ENCODE measurements at regions not wholly inside any gene's neighbourhood (a gene's known extent, or its start where the extent isn't known, plus 50 kb on each side); places are given as distances from the start of the nearest gene placed in this dataset.

DNA sequence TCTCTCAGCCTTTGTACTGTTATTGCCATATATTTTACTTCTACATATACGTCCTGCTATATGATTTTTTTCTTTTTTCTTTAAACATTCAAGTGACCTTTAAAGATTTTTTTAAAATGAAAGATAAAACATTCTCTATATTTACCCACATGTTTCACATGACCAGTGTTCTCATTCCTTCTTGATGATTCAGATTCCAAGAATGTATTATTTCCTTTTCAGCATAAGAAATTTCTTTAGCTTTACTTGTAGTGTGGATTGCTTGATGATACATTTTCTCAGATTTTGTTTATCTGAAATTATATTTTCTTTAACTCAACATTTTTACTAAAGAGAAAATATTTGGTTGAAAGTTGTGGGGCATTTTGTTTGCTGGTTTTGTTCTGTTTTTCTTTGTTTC lies 792.1 kb downstream of the BRINP1 start:
- no peak for DNase-seq (ENCODE audit: low read depth in 2 of 2)

DNA sequence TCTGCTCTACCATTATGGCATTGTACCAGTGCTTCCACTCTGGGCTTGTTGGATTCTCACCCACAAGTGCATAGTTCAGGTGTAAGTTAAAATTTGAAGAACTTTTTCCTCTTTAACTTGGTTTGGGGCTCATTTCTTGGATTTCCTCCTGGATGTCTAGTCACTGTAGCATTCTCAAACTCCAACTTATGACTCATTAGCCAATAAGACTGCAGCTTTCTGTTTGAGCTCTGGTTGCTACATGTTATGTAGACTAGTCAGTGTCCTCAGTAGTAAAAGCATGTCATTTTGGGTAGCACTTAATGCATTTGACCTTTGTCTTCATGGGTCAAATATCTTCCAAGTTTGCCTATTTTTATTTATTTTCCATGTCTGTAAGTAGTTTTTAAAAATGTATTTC lies 790.8 kb downstream of the BRINP1 start:
- no peak for DNase-seq (ENCODE audit: low read depth in 2 of 2)

DNA sequence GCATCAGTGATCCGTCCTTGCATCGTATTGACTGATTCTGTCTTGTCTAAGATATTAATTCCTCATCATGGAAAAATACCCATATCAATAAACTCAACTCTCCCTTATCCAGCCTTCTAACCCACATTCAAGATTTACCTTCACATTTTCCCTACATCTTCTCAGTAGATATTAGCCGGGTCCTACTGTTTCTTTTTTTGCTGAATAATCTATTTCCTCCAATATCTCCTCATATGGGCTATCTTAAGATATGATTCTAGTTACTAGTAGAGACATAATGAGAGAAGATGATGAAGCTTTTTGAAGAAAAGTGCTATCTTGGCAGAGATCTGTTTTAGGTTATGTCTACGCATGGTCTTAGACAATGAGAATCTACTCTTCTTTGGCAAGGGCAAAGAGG lies 785.8 kb downstream of the BRINP1 start:
- DNase-seq (ENCODE audit: low read depth in 2 of 2), result no peak

DNA sequence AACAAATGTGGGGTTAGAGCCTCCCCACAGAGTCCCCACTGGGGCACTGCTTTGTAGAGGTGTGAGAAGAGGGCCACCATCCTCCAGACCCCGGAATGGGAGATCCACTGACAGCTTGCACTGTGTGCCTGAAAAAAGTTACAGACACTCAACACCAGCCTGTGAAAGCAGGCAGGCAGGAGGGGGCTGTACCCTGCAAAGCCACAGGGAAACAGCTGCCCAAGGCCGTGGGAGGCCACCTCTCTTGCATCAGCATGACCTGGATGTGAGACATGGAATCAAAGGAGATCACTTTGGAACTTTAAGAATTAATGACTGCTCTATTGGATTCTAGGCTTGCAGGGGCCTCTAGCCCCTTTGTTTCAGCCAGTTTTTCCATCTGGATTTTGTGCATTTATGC lies 782.3 kb downstream of the BRINP1 start:
- DNase-seq (ENCODE audit: low read depth in 2 of 2), result no peak

DNA sequence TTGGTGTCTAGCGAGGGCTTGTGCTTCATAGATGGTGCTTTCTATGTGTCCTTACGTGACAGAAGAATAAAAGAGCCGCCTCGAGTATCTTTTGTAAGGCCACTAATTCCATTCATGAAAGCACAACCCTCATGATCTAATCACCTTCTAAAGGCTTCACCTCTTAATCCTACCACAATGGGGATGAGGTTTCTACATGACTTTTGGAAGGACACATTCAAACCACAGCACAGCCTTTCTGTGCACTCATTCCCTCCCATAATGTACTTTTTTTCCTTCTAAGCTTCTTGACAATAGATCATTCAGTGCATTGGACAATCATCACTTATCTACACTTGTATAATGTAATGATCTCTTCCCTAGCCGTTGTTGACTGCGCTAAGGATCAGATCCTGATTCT lies 774.8 kb downstream of the BRINP1 start:
- DNase-seq (ENCODE audit: low read depth in 2 of 2), result no peak

DNA sequence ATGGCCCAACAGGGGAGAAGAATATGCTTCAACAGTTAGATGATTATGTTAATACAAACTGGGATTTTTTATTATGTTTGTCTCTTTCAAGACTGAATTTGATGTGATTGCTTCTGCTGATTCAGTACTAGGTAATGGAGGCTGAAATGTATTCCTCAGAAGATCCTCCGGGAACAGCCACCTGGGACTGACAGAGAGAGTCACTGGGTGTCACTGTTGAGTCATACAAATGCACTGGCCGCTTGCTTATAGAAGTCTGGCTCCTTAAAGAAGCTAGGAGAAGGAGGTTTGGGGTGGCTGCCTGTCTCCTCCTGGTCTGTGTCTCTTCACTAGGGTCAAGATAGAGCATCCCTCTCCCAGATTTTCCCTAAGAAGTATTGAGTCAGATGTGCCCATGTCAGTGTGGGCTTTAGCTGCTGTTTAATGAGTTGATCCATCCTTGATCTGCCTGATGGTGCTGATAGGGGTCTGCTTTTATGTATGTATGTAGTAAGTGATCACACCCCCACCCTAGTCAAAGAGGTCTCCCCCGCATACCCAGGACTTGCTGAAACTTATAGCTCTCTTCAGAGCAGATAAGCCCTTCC lies 773.4 kb downstream of the BRINP1 start:
- no peak for DNase-seq (ENCODE audit: low read depth in 2 of 2)

DNA sequence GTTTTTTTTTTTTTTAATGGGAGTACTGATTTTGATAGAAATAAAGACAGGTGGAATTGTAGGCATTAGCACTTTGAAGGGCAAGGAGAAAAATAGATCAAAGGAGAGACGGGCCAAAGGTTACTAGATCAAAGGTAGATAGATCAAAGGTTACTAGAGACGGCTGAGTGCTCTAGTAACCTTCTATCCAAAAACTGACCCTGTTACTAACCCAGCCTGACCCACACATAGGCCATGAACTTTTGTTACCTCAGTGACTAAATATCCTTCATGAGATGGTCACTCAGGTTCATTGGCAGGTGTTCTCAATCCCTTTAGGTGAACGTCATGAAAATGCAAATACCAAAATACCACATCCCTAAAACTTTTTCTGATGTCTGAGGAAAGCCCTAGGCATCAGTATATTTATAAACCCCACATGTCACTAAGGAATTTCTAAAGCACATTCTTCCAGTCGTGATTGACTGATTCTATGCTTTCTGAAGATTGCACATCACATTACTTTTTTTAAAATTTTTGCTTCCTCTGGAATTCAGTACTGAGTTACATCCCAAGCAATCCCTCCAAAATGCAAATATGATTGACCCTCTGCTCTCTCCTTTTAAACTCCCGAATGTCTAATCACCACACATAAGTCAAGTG lies 772.7 kb downstream of the BRINP1 start:
- no peak for DNase-seq (ENCODE audit: low read depth in 2 of 2)

GRCh38 chr9:118606668-118607067 lies 762.6 kb downstream of the BRINP1 start:
- DNase-seq (ENCODE audit: low read depth in 2 of 2), result no peak

DNA sequence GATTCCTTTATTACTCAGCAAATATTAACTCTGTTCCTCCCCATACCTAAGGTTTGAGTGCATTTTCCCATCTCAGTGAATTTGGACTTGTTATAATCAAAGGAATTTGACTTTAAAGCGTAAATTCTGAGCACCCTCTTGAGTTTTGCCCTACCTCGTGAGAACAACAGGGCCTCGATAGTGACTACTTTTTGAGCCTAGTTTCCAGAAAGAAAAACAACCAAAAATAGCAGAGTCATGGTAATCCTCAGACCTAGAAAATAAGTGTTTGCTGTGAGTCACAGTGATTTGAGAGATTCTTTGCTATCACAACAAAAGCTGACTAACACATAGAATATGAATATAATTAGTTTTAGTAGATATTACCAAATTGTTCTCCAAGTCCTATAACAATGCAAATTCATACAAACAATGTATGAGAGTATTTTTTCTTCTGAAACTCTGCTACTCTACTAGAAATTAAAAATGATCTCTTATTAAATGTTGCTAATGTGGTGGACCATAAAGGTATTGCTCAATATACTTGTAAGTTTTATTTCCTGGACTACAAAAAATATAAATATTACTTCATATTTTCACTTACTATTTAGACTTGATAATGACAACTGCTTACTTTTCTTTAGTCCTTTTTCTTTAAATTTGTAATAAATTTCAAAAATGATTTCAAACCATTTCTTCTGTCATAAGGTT lies 759.7 kb downstream of the BRINP1 start:
- no peak for DNase-seq (ENCODE audit: low read depth in 2 of 2)

DNA sequence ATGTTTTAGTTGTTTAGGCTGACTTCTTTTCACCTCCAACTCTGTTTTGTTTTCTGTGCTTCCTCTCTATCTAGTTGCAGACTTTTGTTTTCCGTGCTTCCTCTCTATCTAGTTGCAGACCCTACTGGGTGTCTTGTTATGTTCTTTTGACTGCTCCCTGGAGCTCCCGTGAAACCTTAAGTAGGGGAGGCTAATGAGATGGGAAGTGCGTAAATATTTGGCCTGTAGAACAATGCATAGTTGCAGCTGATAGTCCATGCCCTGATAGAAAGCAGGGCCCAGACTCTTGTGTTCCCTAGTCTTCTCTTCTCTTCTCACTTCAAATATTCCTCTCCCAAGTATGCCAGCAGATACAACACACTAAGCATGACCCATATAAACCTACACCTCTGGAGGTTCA lies 757.0 kb downstream of the BRINP1 start:
- DNase-seq (ENCODE audit: low read depth in 2 of 2), result no peak

DNA sequence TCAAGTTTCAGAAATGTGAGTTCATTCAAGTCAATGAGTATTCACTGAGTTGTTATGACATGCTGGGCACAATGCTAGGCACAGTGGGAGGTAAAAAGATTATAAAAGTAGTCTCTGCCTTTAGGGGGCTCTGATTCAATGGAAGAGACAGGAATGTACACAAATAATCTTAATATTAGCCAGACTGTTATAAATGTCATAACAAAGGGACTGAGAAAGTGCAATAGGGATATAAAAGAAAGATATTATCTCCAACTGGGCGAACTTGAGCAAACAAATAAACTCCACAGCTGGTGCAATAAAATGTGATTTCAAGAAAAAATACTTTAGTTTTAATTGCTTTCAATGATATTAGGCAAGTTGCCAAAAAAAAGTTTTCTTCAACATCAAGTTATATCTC lies 755.2 kb downstream of the BRINP1 start:
- DNase-seq (ENCODE audit: low read depth in 2 of 2), result no peak

DNA sequence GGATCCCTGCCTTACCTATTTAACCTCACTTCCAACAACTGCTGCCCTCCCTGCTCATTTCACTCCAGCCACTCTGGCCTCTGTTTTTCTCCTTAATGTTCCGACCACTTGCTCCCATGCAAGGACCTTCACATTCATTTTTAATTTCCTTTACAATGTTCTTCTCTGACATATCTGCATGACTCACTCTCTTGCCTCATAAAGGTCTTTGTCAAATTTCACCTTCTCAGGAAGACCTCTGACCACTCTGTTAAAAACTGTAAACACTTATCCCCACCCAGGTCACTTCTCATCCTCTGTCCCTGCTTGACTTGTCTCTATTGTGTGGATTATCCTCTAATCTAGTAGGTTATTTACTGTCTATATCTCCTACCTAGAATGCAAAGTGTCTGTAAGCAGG lies 751.2 kb downstream of the BRINP1 start:
- DNase-seq (ENCODE audit: low read depth in 2 of 2), result no peak

- no peak for DNase-seq (ENCODE audit: low read depth in 2 of 2)
Measured at GRCh38 chr9:118618849-118619248, 750.4 kb downstream of the BRINP1 start.

GRCh38 chr9:118624608-118625007 lies 744.6 kb downstream of the BRINP1 start:
- no peak for DNase-seq (ENCODE audit: low read depth in 2 of 2)

- DNase-seq (ENCODE audit: low read depth in 2 of 2), result no peak
Measured at GRCh38 chr9:118630079-118630478, 739.2 kb downstream of the BRINP1 start.

DNA sequence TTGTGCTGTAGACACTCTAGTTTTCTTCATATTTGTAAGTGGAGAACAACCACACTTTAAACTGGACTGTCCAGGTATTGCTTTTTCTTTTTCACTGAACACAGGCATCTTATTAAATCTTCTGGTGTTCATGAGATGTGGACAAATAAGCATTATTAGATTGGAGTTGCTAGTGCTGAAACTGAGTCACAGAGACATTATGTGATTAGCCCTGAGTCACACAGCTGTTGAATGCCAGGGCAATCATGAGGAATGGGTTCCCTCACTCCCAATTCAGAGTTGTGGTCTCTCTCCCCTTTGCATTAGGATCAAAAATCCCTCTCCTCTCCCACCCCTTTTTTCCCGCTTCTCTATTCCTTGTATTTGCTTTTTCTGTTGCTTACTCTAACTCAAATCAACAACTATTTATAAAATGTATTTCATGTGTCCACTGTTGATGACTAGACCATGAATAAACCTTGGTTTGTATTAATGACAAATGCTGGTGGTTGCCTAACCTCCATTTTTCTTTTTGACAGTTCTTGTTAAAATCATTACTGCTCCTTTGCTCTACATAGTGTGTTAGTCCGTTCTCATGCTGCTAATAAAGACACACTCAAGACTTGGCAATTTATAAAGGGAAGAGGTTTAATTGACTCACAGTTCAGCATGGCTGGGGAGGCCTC lies 738.2 kb downstream of the BRINP1 start:
- no peak for DNase-seq (ENCODE audit: low read depth in 2 of 2)

GRCh38 chr9:118631956-118632355 lies 737.3 kb downstream of the BRINP1 start:
- no peak for DNase-seq (ENCODE audit: low read depth in 2 of 2)

DNA sequence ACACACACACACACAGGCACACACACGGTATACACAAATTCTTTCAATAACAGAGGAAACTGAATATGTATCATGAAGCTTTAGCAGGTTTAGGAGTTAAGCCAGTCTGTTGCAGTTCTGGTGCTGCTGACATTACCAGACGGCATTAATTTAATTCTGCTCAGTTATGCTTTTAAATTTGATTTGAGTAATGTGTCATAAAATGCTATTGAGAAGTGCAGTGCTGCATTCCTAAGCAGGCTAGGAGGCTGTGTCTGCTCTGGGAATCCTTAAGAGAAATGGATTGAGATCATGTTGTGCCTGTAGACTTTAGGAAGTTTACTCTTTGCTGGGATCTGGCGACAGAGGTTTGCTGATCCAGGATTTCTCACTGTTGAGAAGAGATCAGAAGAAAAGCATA lies 733.8 kb downstream of the BRINP1 start:
- DNase-seq (ENCODE audit: low read depth in 2 of 2), result no peak

DNA sequence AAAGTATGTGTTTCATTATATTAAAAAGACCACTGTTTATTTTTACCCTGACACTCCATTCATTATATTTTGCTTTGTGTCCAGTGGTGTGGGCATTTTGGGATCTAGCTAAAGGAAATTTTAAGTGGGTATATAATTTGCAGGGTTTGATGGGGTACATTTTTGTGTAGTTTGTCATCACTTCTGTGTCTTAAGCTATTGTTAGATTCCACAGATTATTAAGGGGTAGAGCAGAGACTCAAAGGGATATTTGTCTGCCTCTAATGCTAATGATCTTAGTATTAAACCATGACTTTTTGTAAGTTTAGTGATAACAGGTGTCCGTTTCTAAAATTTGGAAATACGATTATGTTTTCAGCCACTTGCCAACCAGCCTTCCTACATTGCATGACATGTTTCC lies 731.6 kb downstream of the BRINP1 start:
- no peak for DNase-seq (ENCODE audit: low read depth in 2 of 2)

DNA sequence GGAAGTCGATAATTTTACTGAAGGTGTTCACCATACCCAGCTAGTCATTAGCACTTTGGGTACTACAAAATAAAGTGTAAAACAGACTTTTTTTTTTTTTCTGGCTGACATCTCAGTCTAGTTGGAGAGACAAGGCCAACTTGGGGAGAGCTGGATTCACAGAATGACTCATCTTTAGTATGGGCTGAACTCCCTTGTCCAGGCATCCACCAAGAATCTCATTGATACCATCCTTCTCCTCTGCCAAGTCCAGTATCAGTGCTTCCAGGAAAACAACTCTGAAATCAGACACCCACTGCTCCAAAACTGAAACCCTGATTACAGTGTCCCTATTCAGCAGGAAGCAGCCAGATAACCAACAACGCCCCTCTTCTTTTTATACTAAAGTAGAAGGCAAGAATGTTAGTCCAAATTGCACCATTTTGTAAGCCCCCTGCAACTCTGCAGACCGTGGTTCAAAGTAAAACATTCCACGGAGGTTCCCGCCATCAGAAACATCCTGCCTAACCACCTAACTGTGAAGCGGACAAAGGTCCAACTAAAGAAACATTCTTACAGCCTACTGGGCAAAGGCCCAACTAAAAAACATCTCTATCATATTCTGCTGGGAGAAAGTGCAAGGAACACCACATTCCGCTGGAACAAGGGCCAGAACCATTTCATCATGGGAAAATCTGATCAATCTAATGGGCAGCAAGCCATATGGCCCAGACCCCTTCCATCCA lies 728.2 kb downstream of the BRINP1 start:
- DNase-seq (ENCODE audit: low read depth in 2 of 2), result no peak

DNA sequence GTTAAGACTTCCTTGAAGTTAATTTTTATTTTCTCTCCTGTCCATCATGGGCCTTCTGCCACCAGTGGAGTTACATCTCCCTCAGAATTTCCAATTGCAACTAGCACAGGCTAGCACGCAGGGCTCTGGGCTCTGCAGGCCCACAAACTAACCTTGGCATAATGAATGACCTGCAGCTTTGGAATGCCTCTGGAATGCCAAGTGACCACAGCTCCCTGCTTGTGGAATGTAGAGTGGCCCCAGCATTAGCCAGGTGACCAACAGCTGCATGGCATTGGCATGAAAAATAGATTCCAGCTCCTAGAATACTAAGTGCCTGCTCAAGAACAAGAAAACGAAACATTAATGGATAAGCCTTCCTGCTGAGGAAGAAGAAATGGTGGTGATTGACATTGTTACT lies 726.1 kb downstream of the BRINP1 start:
- DNase-seq (ENCODE audit: low read depth in 2 of 2), result no peak

DNA sequence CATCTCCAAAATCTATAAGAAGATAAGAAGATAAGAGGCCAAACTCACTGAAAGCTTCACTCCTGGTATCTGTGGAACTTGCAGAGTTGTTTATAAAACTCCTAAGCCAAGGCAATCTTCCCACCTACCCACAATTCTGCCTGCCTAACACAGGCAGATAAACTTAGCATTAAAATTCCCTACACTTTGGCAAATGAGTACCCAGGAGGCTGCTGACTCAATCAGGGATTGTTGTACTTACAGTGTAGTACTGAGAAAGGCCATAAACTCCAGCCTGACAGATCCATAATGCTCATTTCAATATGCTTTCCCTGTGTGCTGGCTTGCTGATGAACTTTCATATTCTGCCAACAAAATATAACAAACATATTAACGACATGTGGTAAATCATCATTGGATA lies 725.2 kb downstream of the BRINP1 start:
- DNase-seq (ENCODE audit: low read depth in 2 of 2), result no peak
